CD4-positive, alpha-beta T cell (primary cell): ENCODE measurements at regions not wholly inside any gene's neighbourhood (a gene's known extent, or its start where the extent isn't known, plus 50 kb on each side); places are given as distances from the start of the nearest gene placed in this dataset.
"Not testable (repeated sequence)": the region's sequence is repeated elsewhere in the genome, so short reads cannot be mapped to it uniquely, and the experiment has no call there.

Source experiments
- ATAC-seq: fragments of 200-7000 bp; cut with Tn5 transposase; one replicate; pipeline ENCODE4 v1.10.0; 2022; ENCODE audit warnings: mild to moderate bottlenecking; ENCODE audit not compliant: poor library complexity
- CTCF ChIA-PET: fragments of 350-600 bp; sonication (Branson Sonifier 250); formaldehyde crosslinking; loops from one replicate; lab custom pipeline; 2021; ENCODE audit warnings: antibody characterized with exemption, inconsistent platforms; lab: Charles Lee
- POLR2A ChIA-PET: fragments of 350-600 bp; sonication (Branson Sonifier 250); formaldehyde crosslinking; loops from one replicate; lab custom pipeline; 2021; ENCODE audit warnings: antibody characterized with exemption, inconsistent platforms; lab: Charles Lee
- DNase-seq, 14 experiments: peaks; one replicate each; pipeline ENCODE4 v3.0.0-alpha.2; 2013 to 2020; ENCODE audit warnings: mixed read lengths in 2 of 14
- H3K27ac ChIP-seq, 2 donors: one replicate each; pipeline versions ENCODE4 v1.5.1 to v1.7.0; 2013; ENCODE audit warnings: low read length in 2 of 2, low read depth in 1 of 2, mild to moderate bottlenecking in 1 of 2
- H3K27me3 ChIP-seq, 2 experiments: 1 replicate in 1 of 2; 2 replicates in 1 of 2; pipeline versions ENCODE4 v1.6.1 to v1.7.0; 2013; ENCODE audit warnings: low read length in 2 of 2, control low read depth in 1 of 2, mild to moderate bottlenecking in 1 of 2, moderate library complexity in 1 of 2; ENCODE audit not compliant: insufficient read depth in 2 of 2, control insufficient read depth in 1 of 2
- H3K36me3 ChIP-seq: one replicate; pipeline ENCODE4 v1.6.1; 2013; ENCODE audit warnings: low read length, control low read depth; ENCODE audit not compliant: insufficient read depth
- H3K4me1 ChIP-seq: one replicate; pipeline ENCODE4 v1.6.1; 2013; ENCODE audit warnings: low read length, control low read depth; ENCODE audit not compliant: insufficient read depth
- H3K4me3 ChIP-seq: one replicate; pipeline ENCODE4 v1.5.1; 2013; ENCODE audit warnings: mild to moderate bottlenecking, low read length, moderate library complexity
- H3K9me3 ChIP-seq, 2 experiments: 1 replicate in 1 of 2; 2 replicates in 1 of 2; pipeline versions ENCODE4 v1.6.1 to v1.7.0; 2013; ENCODE audit warnings: low read length in 2 of 2, mild to moderate bottlenecking in 2 of 2, control low read depth in 1 of 2, moderate library complexity in 1 of 2; ENCODE audit not compliant: control insufficient read depth in 1 of 2, insufficient read depth in 1 of 2
- H3K27ac Mint-ChIP-seq: one replicate; pipeline ENCODE4 v1.8.0; 2020; ENCODE audit warnings: mixed read lengths
- H3K27me3 Mint-ChIP-seq: one replicate; pipeline ENCODE4 v1.8.0; 2021; ENCODE audit warnings: mixed read lengths
- H3K36me3 Mint-ChIP-seq: one replicate; pipeline ENCODE4 v1.8.0; 2021; ENCODE audit warnings: low read depth, mixed read lengths
- H3K4me1 Mint-ChIP-seq: one replicate; pipeline ENCODE4 v1.8.0; 2021; ENCODE audit warnings: low read depth, mixed read lengths
- H3K4me3 Mint-ChIP-seq: one replicate; pipeline ENCODE4 v1.8.0; 2020; ENCODE audit warnings: mild to moderate bottlenecking, mixed read lengths
- H3K9me3 Mint-ChIP-seq: one replicate; pipeline ENCODE4 v1.8.0; 2020; ENCODE audit warnings: mixed read lengths
- intact Hi-C, 2 experiments: fragments of 100-400 bp; cut with DNase I in 1 of 2; cut with micrococcal nuclease in 1 of 2; formaldehyde crosslinking; loops; one replicate each; pipeline versions ENCODE4 v1.15.1 to v1.9.0; 2023 to 2025; cut with DNase I, micrococcal nuclease
- TF ChIP-seq, protein P1 (sequence below): fragments of 200-600 bp; IDR thresholded peaks from one replicate; pipeline ENCODE4 v1.8.0; 2022; ENCODE audit warnings: antibody characterized with exemption, mild to moderate bottlenecking

DNA sequence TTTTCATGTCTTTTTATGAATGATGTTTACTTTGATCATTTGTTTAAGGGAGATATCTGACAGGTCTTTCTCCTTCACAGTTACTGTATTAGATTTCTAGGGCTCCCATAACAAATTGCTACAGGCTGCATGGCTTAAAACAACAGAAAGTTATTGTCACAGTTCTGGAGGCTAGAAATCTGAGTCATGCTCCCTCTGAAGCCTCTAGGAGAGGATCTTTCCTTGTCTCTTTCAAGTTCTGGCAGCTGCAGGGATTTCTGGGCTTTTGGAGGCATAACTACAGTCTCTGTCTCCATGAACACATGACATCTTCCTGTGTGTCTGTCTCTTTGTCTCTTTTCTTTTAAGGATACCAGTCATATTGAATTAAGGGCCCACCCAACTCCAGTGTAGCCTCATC, 557.3 kb upstream of the SEMA6A start:
- no peak overlapping the region for H3K27ac ChIP-seq

DNA sequence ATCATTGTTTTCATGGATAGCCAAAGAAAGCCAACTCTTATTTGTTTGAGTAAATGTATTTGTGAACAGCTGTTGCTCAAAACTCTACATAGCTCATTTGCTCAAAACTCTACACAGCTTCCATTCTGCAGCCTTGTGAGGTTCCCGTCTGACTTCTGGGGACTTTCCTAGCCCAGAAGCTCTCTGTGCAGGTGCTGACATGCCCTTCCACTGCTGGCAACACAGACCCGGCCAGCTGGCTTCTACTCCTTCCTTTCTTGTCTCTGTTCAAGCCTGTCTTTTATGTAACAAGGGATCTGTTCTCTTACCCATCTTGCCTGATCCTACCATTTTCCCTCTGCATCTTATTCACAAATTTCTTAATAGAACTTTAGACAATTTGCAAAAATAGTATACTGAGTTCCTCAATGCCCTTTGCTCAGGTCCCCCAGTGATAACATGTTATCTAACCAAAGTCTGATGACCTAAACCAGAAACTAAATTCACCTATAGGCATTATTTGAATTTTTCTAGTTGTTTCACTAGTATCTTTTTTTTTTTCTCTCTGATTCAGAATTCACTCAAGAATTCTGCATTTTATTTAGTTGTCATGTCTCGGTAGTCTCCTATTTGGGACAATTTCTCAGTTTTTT, 556.5 kb upstream of the SEMA6A start:
- ATAC-seq (no peak), DNase-seq (no peak)
- H3K36me3 Mint-ChIP-seq: no peaks in the 10 kb centered on the region

More for the DNA sequence above, 557.3 kb upstream of the SEMA6A start:
- TF ChIP-seq, protein P1, sequence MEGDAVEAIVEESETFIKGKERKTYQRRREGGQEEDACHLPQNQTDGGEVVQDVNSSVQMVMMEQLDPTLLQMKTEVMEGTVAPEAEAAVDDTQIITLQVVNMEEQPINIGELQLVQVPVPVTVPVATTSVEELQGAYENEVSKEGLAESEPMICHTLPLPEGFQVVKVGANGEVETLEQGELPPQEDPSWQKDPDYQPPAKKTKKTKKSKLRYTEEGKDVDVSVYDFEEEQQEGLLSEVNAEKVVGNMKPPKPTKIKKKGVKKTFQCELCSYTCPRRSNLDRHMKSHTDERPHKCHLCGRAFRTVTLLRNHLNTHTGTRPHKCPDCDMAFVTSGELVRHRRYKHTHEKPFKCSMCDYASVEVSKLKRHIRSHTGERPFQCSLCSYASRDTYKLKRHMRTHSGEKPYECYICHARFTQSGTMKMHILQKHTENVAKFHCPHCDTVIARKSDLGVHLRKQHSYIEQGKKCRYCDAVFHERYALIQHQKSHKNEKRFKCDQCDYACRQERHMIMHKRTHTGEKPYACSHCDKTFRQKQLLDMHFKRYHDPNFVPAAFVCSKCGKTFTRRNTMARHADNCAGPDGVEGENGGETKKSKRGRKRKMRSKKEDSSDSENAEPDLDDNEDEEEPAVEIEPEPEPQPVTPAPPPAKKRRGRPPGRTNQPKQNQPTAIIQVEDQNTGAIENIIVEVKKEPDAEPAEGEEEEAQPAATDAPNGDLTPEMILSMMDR: no peak
- ATAC-seq (no peak), DNase-seq (no peak)
- intact Hi-C loops: no loop called here
- Mint-ChIP-seq H3K4me3 (no peak overlapping the region), H3K9me3 (peaks cover 4% of the 10 kb centered on the region), H3K27me3 (no peaks in the 10 kb centered on the region), H3K27ac (no peak overlapping the region), H3K36me3 (no peaks in the 10 kb centered on the region), H3K4me1 (no peaks in the 10 kb centered on the region)
- CTCF ChIA-PET: no interaction called here
- Histone ChIP-seq H3K36me3 (no peaks in the 10 kb centered on the region), H3K4me1 (no peaks in the 10 kb centered on the region), H3K9me3 (no peaks in the 10 kb centered on the region), H3K4me3 (no peak overlapping the region), H3K27me3 (no peaks in the 10 kb centered on the region)
- POLR2A ChIA-PET: no interaction called here

GRCh38 chr5:117118499-117118898, 543.9 kb upstream of the SEMA6A start:
- H3K36me3 Mint-ChIP-seq: no peaks in the 10 kb centered on the region
- H3K27me3 ChIP-seq: no peaks in the 10 kb centered on the region
- H3K36me3 ChIP-seq: no peaks in the 10 kb centered on the region
- CTCF ChIA-PET: no interaction called here
- POLR2A ChIA-PET: no interaction called here
- no peak overlapping the region for H3K27ac Mint-ChIP-seq
- TF ChIP-seq, protein P1: no peak
- no peaks in the 10 kb centered on the region for H3K4me1 ChIP-seq
- H3K4me1 Mint-ChIP-seq: no peaks in the 10 kb centered on the region
- no peak overlapping the region for H3K4me3 Mint-ChIP-seq
- no peak overlapping the region for H3K4me3 ChIP-seq
- intact Hi-C loops: no loop called here
- DNase-seq (no peak), ATAC-seq (no peak)
- H3K27me3 Mint-ChIP-seq: no peaks in the 10 kb centered on the region
- peaks cover 0 to 8% of the 10 kb centered on the region in 2 experiments for H3K9me3 ChIP-seq
- H3K9me3 Mint-ChIP-seq: peaks cover 7% of the 10 kb centered on the region
- H3K27ac ChIP-seq: no peak overlapping the region

More for the DNA sequence above, 556.5 kb upstream of the SEMA6A start:
- H3K9me3 Mint-ChIP-seq: peaks cover 4% of the 10 kb centered on the region
- TF ChIP-seq, protein P1: no peak
- ChIA-PET CTCF (no interaction called here), POLR2A (no interaction called here)
- Histone ChIP-seq H3K36me3 (no peaks in the 10 kb centered on the region), H3K27me3 (no peaks in the 10 kb centered on the region), H3K27ac (no peak overlapping the region), H3K4me1 (no peaks in the 10 kb centered on the region), H3K4me3 (no peak overlapping the region), H3K9me3 (no peaks in the 10 kb centered on the region)
- intact Hi-C loops: no loop called here
- H3K4me1 Mint-ChIP-seq: no peaks in the 10 kb centered on the region
- no peak overlapping the region for H3K27ac Mint-ChIP-seq
- no peak overlapping the region for H3K4me3 Mint-ChIP-seq
- no peaks in the 10 kb centered on the region for H3K27me3 Mint-ChIP-seq

GRCh38 chr5:117117314-117117713, 542.7 kb upstream of the SEMA6A start:
- not testable (repeated sequence) for H3K4me3 Mint-ChIP-seq

More at GRCh38 chr5:117117314-117117713, 542.7 kb upstream of the SEMA6A start:
- H3K27me3 ChIP-seq, DNase-seq, H3K9me3 Mint-ChIP-seq, H3K36me3 ChIP-seq, CTCF ChIA-PET, H3K4me3 ChIP-seq, H3K4me1 Mint-ChIP-seq, POLR2A ChIA-PET, H3K27me3 Mint-ChIP-seq, intact Hi-C loops, H3K36me3 Mint-ChIP-seq, ATAC-seq, H3K4me1 ChIP-seq, H3K27ac ChIP-seq, H3K27ac Mint-ChIP-seq, H3K9me3 ChIP-seq: not testable (repeated sequence)
